UCSD-AML1 (cell line): ENCODE measurements at regions not wholly inside any gene's neighbourhood (a gene's known extent, or its start where the extent isn't known, plus 50 kb on each side); places are given as distances from the start of the nearest gene placed in this dataset.
A peak's percentile ranks its signal among the peaks of the same experiment; 100 is the strongest.
"Not testable (repeated sequence)": the region's sequence is repeated elsewhere in the genome, so short reads cannot be mapped to it uniquely, and the experiment has no call there.

Experiments used
- DNase-seq: peaks from one replicate; lab custom pipeline; 2025; ENCODE audit not compliant: unreplicated experiment; lab: John Stamatoyannopoulos, UW

- DNase-seq, result no peak
Measured at GRCh38 chr5:102613661-102614060, 114.9 kb upstream of the SLCO6A1 start.

GRCh38 chr5:102617191-102618187 is 118.7 kb upstream of the SLCO6A1 start:
- DNase-seq, result no peak

GRCh38 chr5:102622262-102622661 is 123.5 kb upstream of the SLCO6A1 start:
- no peak for DNase-seq

- DNase-seq, result no peak
Measured at GRCh38 chr5:102623329-102624065, 124.7 kb upstream of the SLCO6A1 start.

- no peak for DNase-seq
Measured at GRCh38 chr5:102624405-102624804, 125.6 kb upstream of the SLCO6A1 start.

GRCh38 chr5:102625468-102625867 is 126.7 kb upstream of the SLCO6A1 start:
- no peak for DNase-seq

GRCh38 chr5:102625928-102626327 is 127.1 kb upstream of the SLCO6A1 start:
- no peak for DNase-seq

- no peak for DNase-seq
Measured at GRCh38 chr5:102627315-102627714, 127.8 kb upstream of the PAM start.

- peak; percentile 7 for DNase-seq
Measured at GRCh38 chr5:102628441-102629175, 126.5 kb upstream of the PAM start.

GRCh38 chr5:102629827-102630605 is 125.1 kb upstream of the PAM start:
- no peak for DNase-seq

GRCh38 chr5:102635399-102635798 is 119.7 kb upstream of the PAM start:
- DNase-seq, result not testable (repeated sequence)

- DNase-seq, result no peak
Measured at GRCh38 chr5:102638316-102638715, 116.8 kb upstream of the PAM start.

- no peak for DNase-seq
Measured at GRCh38 chr5:102638912-102639652, 116.0 kb upstream of the PAM start.

GRCh38 chr5:102649731-102650130 is 105.4 kb upstream of the PAM start:
- DNase-seq, result no peak

GRCh38 chr5:102651466-102651865 is 103.6 kb upstream of the PAM start:
- DNase-seq, result no peak

- no peak for DNase-seq
Measured at GRCh38 chr5:102654559-102655349, 100.4 kb upstream of the PAM start.

- no peak for DNase-seq
Measured at GRCh38 chr5:102659151-102659550, 96.0 kb upstream of the PAM start.

GRCh38 chr5:102660111-102660510 is 95.0 kb upstream of the PAM start:
- no peak for DNase-seq
